Cardiac septum (tissue), 1 donor: ENCODE measurements at regions not wholly inside any gene's neighbourhood (a gene's known extent, or its start where the extent isn't known, plus 50 kb on each side); places are given as distances from the start of the nearest gene placed in this dataset.
"Not testable (repeated sequence)": the region's sequence is repeated elsewhere in the genome, so short reads cannot be mapped to it uniquely, and the experiment has no call there.

Experiments used
- DNase-seq: peaks from one replicate; pipeline ENCODE4 v3.0.0-alpha.2; 2020; ENCODE audit warnings: low spot score
- intact Hi-C: fragments of 100-400 bp; cut with DNase I; formaldehyde crosslinking; loops from one replicate; pipeline ENCODE4 v1.14.0; 2022
- donor health status: DM: no; HTN: no; CAD: no.

DNA sequence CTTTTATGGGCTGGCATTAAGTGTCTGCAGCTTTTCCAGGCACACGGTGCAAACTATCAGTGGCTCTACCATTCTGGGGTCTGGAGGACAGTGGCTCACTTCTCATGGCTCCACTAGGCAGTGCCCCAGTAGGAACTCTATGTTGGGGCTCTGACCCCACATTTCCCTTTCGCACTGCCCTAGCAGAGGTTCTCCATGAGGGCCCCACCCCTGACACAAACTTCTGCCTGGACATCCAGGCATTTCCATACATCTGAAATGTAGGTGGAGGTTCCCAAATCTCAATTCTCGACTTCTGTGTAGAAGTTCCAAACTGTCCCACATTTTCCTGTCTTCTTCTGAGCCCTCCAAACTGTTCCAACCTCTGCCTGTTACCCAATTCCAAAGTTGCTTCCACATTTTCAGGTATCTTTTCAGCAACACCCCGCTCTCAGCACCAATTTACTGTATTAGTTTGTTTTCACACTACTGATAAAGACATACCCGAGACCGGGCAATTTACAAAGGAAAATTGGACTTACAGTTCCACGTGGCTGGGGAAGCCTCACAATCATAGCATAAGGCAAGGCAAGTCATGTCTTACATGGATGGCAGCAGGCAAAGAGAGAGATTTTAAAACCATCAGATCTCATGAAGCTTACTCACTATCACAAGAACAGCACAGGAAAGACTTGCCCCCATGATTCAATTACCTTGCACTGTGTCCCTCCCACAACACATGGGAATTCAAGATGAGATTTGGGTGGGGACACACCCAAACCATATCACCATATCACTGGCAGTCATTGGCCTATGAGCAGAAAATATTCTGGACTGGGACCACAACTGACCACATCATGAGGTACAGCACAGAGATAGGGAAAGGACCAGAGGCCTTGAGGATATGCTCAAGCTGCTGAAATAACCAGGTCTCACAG, 136.8 kb downstream of the TMEM30B start:
- DNase-seq = not testable (repeated sequence)
- intact Hi-C loops = loop anchor here (5.0 kb wide), 1 partner anchor 42 kb away; no protein-coding TSS in a partner anchor

DNA sequence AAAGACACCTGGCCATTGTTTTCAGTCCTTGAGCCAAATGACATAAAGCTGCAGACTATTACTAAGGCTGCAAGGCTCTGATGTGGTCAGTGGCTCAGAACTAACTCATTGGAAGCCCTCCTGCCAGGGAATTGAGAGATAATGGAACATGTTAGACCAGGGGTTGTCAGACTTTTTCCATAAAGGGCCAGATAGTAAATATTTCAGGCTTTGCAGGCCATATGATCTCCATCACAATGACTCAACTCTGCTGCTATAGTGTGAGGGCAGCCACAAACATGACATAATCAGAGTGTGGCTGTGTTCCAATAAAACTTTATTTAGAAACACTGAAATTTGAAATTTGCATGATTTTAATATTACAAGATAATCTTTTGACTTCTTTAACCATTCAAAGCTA, 140.3 kb downstream of the TMEM30B start:
- intact Hi-C loops = no loop called here
- no peak for DNase-seq

DNA sequence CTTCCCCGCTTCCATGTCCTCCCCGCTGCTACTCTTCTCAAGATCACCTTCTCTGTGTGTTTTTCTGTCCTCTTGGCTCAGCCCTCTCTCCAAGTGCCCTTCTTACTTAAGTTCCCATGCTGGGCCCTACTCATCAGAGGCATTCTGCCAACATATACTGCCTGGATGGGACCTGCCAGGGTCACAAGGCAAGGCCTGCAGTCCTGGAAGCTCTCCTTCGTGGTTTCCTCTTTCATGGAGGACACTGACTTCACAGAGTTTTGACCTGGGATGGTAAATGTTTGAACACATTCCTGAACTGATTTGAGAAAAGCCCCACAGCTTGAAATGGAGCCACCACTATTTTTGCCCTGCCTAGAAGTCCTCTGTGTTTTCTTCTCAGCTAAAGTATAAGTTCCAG, 140.9 kb downstream of the TMEM30B start:
- intact Hi-C loops = no loop called here

DNA sequence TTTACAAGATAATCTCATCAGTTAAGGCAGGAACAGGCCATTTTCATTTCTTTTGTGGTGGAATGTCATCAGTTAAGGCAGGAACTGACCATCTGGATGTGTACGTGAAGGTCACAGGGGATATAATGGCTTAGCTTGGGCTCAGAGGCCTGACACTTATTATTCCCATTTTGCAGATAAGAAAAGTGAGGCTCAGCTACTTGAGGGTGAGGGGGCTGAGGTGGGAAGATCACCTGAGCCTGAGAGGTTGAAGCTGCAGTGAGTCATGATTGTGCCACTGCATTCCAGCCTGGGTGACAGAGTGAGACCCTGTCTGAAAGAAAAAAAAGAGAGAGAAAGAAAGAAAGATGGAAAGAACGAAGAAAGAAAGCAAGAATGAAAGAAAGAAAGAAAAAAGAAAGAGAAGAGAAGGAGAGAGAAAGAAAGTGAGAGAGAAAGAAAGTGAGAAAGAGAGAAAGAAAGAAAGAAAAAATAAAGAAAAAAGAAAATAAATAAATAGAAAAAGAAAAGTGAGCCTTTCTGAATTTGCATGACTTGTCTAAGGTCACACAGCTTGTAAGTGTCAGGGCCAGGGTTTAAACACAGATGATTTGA, 142.0 kb downstream of the TMEM30B start:
- intact Hi-C loops = no loop called here
- no peak for DNase-seq

More for the DNA sequence above, 140.9 kb downstream of the TMEM30B start:
- no peak for DNase-seq

DNA sequence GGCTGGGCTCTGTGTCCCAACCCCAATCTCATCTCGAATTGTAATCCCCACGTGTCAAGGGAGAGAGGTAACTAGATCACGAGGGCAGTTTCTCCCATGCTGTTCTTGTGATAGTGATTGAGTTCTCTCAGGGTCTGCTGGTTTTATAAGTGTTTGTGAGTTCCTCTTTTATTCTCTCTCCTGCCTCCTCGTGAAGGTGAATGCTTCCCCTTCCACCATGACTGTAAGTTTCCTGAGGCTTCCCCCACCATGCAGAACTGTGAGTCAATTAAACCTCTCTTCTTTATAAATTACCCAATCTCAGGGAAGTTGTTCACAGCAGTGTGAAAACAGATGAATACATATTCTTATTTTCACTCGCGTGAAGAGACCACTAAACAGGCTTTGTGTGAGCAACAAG, 148.2 kb downstream of the TMEM30B start:
- DNase-seq = no peak
- intact Hi-C loops = no loop called here

DNA sequence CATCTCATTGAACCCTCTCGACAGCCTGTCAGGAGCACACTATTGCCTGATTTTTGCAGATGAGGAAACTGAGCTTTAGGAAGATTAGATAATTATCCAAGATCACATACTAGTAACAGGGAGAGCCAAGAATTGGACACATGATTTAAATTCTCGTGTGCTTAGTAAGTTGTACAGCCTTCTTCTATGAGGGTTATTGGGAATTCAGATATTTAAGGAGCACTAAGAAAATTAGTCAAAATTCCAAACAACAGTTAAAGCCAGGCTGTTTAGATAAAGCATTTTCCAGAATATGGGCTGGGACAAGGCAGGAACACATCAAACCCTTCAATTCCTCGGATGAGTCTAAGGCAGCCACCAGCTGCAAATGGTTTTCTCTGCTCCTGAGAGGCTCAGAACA, 148.8 kb downstream of the TMEM30B start:
- no peak for DNase-seq
- intact Hi-C loops = no loop called here

DNA sequence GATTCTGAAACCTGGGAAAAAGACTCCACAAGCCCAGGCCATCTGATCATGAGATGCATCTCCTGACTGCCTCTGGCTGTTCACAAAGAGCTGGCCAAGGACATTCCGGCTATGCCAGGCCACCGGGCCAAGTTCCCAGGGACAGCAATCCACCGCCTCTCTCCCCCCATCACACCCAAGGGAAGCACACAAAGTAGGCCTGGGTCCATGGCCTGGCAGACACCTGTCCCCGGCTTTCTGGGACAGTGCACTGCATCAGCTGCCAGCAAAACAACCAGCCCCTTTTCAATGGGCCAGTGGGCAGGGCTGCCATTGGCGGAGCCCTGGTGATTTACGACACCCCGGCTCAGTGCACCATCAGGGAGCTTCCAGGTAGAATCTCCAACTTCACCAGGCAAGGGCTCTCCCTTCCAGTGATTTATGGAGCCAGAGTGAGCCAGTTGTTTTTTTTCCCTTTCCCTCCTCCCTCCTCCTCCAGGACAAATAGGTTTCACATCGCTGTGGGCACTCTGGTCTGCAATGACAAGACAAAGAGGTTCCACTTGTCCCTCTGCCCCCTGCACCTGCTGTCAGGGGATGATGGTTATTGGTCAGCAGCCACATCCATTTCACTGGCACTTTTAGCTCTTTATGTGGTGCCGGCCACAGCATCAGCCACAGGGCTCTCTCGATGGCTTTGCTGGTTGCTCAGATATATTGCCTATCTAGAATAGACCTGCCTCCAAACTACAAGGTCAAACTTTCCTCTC, 149.6 kb downstream of the SLC38A6 start:
- intact Hi-C loops = no loop called here
- DNase-seq = no peak

DNA sequence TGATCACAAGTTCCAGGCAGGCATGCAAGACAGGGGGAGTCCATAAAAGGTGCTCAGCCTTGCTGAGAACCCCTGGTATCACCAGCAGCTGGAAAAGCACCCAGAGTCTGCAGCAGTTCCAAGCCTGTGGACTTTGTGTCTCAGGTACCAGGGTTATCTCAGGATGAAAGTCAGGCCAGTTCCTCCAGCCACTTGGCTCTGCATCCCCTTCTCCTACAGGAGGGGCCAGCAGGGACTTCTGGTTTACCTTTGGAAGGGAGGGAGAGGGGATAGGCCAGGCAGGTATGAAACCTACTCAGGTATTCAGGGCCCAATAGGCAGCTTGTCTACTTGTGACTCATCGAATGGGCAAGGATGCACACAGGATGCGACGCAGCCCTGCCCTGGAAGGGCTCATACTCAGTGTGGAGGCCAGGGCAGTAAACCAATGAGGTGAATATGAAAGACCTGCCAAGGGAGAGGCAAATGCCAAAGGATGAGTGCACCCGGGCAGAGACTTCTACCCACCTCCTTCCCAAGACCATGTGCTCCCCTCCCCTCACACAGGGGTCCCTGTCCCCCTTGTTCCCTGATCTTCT, 148.2 kb downstream of the SLC38A6 start:
- intact Hi-C loops = no loop called here
- no peak for DNase-seq

DNA sequence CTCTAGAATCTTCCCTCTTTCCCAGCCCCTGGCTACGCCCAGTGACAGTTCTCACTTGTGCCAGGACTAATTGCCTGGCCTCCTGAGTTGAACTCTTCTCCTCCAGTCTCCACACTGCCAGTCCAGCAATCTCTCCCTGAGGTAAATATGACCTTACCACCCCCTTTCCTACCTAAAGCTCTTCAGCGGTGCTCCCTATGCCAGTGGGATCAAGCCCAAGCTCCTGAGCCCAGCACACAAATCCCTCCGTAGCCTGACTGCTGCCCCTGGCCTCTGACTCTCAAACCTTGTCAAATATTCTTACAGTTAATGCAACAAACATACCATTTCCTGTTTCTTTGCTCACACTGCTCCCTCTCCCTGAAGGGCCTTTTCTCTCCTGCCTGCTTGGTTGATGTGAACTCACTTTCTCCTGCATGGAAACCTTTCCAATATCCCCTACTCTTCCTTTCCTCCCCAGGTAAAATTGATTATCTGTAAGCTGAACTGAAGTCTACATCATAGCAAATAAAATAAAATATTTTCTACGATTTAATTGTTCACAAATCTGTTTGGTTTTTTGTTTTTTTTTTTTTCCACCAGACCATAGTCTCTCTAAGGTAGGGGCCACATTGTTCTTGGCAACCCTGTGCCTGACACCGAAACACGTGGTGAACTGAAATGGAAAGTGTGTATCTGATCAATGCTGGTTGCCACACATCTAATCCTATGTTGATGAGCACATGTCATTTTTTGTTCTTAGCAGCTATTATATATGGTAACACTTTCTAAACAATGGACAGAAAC, 147.5 kb downstream of the SLC38A6 start:
- intact Hi-C loops = no loop called here
- no peak for DNase-seq

DNA sequence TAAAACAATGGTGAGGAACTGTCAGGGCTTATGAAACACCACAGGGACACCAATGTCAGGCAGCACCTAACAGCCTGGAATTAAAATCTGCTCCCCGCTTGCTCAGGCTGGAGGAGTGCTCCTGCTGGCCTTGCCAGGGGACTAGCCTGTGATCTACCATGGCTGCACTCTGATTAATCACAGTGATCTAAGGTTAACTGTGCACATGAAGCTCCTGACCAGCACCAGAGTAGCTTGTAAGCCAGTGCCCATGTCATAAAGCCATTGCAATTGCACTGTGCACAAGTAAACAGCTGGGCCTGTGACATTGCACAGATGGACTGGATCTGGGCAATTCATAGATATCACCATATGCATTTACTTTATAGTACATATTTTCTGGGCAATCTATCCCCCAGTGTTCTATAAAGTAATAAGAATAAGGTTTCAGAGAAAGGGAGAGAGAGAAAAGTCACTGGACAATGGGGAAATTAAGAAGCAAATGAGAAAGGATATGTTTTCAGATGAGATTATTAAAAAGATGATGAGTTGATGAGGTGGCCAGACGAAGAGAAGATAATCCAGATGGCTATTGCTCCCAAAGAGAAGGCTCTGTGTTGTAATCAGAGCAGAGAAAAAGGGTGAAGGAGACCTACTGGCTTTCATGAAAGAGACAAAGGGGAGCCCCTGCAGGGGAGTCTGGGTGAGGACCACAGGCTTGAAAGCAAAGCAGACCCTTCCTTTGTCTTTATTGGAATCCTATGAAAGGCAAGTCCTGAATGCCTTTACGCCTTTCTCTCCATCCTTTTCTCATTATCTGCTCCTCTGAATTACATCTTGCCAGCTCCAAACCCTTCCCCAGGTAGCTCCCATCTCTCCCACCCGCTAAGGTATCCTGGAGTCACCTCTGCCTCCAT, 145.8 kb downstream of the SLC38A6 start:
- intact Hi-C loops = no loop called here

DNA sequence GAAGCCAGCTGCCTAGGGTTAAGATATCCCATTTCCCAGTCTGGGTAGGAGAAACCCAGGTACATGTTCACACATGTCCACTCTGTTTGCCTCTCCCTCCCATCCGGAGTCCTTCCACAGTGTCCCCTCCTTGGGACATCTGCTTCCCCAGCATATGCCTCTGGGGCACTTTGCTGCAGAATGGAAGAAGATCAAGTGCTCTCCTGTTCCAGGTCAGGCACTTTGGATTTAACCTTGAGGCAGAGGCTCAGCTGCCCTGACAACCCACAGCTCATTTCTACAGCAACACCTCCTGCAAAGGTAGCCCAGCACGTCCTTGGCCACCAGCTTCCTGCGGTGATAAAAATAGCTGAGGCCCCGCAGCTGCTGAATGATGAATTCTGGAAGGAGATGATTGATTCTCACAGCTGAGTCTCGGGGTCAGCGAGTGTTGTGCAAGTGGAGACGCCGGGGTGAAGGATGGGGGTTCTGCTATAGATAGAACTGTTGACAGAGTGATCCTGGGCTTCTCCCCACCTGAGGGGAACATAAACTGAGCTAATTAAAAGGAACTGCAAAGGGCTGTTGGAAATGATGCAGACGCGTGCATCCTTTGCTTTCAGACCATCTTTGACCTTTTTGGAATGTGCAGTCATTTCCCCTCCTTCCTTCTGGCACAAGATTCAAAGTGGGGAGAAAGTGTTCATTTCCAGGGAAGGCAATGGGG, 145.0 kb downstream of the SLC38A6 start:
- intact Hi-C loops = no loop called here
- DNase-seq = no peak

More for the DNA sequence above, 145.8 kb downstream of the SLC38A6 start:
- DNase-seq = no peak

DNA sequence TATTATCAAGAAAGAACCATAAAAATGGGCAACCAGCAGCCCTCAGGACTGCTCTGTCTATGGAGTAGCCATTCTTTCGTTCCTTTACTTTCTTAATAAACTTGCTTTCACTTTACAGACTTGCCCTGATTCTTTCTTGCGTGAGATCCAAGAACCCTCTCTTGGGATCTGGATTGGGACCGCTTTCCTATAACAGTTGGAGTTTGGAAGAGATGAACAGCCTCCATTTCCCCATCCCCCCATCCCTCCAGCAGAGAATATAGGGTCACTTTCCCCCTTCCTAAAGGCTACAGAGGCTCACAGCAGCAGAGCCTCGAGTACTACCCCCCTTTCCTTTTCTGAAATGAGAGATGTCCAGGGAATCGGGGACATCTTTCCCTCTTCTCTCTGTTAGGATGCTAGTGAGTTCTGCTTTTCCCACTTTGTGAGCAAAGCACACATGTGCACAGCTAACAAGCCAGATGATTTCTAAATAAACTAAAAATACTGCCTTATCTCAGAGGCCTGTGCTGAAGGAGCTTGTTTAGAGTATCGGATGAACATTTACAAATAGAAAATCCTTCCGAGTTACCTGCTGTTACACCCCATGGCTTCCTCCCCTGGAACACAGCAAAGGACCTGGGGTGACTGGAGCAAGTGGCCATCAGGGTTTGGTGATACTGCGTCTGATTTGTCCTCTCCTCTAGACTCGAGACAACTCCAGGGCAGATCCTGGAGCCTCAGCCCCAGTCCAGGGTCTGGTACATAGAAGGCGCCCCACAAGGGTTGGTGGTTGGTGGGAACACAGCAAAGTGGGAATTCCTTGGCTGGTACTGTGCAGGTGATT, 144.2 kb downstream of the SLC38A6 start:
- intact Hi-C loops = no loop called here
- no peak for DNase-seq

DNA sequence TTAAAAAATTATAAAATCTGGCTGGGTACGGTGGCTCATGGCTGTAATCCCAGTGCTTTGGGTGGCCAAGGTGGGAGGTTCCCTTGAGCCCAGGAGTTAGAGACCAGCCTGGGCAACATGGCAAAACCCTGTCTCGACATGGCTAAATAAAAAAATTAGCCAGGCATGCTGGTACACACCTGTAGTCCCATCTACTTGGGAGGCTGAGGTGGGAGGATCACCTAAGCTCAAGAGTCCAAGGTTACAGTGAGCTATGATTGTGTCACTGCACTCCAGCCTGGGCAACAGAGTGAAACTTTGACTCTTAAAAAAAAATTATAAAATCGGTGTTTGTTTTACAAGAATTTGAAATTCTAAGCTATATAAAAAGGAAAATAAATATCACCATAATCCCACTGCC, 141.8 kb downstream of the SLC38A6 start:
- DNase-seq = no peak
- intact Hi-C loops = no loop called here

DNA sequence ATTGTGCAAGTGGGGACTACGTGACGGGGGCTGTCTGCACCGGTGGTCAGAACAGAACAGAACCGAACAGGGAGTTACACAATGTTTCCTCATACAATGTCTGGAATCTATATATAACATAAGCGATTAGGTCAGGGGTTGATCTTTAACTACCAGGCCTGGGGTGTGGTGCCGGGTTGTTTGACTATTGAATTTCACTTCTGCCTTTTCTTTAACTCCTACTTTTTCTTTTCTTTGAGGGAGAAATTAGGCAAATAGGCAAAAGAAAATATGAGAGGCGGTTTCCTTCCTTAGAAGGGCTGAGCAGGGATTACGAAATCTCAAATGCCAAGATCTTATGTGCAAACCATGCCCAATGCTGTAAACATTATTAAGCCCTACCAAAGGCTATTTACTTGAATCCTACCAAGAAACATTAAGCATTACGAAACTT, 140.3 kb downstream of the SLC38A6 start:
- intact Hi-C loops = no loop called here
- no peak for DNase-seq

DNA sequence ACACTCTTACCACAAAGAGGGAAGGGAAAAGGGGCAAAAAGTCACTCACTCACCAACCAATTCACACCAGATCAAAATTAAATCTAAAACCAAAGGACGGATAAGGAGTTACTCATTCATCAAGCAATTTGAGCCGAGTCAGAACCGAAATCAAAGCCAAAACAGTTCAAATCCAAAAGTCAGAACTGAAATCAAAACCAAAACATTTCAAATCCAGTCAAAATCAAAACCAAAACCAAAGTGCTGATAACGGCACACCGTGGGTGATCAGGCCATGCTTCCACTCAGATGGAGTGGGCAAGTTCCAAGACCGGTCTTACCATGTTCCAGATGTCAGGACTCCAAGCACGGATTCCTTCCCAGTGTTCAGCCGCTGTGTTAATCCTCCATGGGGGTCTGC, 139.5 kb downstream of the SLC38A6 start:
- no peak for DNase-seq
- intact Hi-C loops = no loop called here

DNA sequence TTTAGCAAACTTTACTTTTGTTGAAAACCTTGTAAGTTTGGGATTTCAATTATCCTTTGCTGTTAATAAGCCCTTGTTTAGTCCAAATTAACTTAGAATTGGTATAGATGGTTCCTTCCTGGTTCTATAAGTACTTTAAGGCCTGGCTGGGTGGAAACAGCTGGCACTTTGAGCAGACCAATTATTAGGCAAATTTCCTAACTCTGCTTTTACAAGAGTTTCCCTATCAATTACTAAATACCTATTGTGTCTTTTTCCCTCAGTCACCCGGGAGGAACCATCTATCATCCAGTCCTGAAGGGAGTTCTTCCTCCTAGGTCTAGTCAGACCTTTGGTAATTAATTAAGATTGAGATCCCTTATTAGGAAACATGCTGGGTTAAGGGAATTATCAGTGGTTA, 138.0 kb downstream of the SLC38A6 start:
- DNase-seq = no peak
- intact Hi-C loops = no loop called here

DNA sequence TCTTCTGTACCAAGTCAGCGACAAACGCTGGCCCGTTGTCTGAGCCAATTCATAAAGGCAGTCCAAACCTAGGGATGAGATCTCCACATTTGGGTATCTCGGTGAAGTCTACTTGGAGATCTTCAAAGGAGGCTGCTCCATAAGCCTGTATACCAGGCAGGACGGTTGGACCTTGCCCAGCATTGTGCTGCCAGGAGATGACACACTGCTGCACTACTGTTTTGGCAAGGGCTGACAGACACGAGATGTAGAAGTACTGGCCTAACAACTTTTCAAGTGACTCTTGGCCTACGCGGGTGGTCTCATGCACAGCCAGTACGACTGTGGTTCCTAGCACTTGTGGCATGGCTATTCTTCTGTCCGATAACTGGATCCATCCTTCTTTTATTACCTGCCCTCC, 135.3 kb downstream of the SLC38A6 start:
- no peak for DNase-seq
- intact Hi-C loops = no loop called here
